Keratinocyte (primary cell): ENCODE measurements at regions not wholly inside any gene's neighbourhood (a gene's known extent, or its start where the extent isn't known, plus 50 kb on each side); places are given as distances from the start of the nearest gene placed in this dataset.

Experiments
- DNase-seq: peaks from one replicate; pipeline ENCODE4 v3.0.0-alpha.2; 2011; ENCODE audit warnings: low read depth, missing footprints, low spot score
- FAIRE-seq: peaks from 2 replicates; lab custom pipeline; 2011; peaks lifted over from hg19 to GRCh38; lab: Jason Lieb, UNC
- H2AFZ ChIP-seq: 2 replicates; pipeline ENCODE4 v1.6.0; 2012; ENCODE audit warnings: low read length, control low read depth, inconsistent platforms; ENCODE audit not compliant: control insufficient read depth
- H3K27ac ChIP-seq: 2 replicates; pipeline ENCODE4 v1.5.1; 2011; ENCODE audit warnings: low read length; ENCODE audit not compliant: control insufficient read depth, insufficient read depth
- H3K27me3 ChIP-seq: 3 replicates; pipeline ENCODE4 v1.6.0; 2011; ENCODE audit warnings: low read length; ENCODE audit not compliant: control insufficient read depth, insufficient read depth; ENCODE audit errors: extremely low read depth
- H3K36me3 ChIP-seq, 2 experiments: 2 replicates in 1 of 2; 3 replicates in 1 of 2; pipeline ENCODE4 v1.5.1; 2011; ENCODE audit warnings: low read length in 2 of 2, mild to moderate bottlenecking in 1 of 2; ENCODE audit not compliant: control insufficient read depth in 2 of 2, insufficient read depth in 2 of 2; ENCODE audit errors: extremely low read depth in 1 of 2
- H3K4me1 ChIP-seq: 3 replicates; pipeline ENCODE4 v1.5.1; 2011; ENCODE audit warnings: low read length; ENCODE audit not compliant: control insufficient read depth, insufficient read depth; ENCODE audit errors: extremely low read depth
- H3K4me2 ChIP-seq: 3 replicates; pipeline ENCODE4 v1.6.0; 2011; ENCODE audit warnings: low read depth, low read length; ENCODE audit not compliant: control insufficient read depth, insufficient read depth; ENCODE audit errors: extremely low read depth
- H3K4me3 ChIP-seq, 3 experiments: fragments of 200-600 bp in 1 of 3; sonication (generic) in 1 of 3; 2 replicates in 2 of 3; 3 replicates in 1 of 3; pipeline ENCODE4 v1.5.1; 2011 to 2016; ENCODE audit warnings: low read length in 3 of 3, mild to moderate bottlenecking in 3 of 3, control low read depth in 2 of 3, inconsistent platforms in 1 of 3, low read depth in 1 of 3, mixed read lengths in 1 of 3, mixed run types in 1 of 3, moderate library complexity in 1 of 3; ENCODE audit not compliant: control insufficient read depth in 2 of 3, insufficient read depth in 2 of 3; ENCODE audit errors: extremely low read depth in 1 of 3
- H3K79me2 ChIP-seq: 2 replicates; pipeline ENCODE4 v1.6.0; 2012; ENCODE audit warnings: low read length; ENCODE audit not compliant: control insufficient read depth, insufficient read depth
- H3K9ac ChIP-seq: 3 replicates; pipeline ENCODE4 v1.6.0; 2011; ENCODE audit warnings: low read length; ENCODE audit not compliant: control insufficient read depth, insufficient read depth; ENCODE audit errors: extremely low read depth
- H3K9me1 ChIP-seq: 3 replicates; pipeline ENCODE4 v1.6.0; 2011; ENCODE audit warnings: low read length; ENCODE audit not compliant: control insufficient read depth, insufficient read depth; ENCODE audit errors: extremely low read depth
- H3K9me3 ChIP-seq: 2 replicates; pipeline ENCODE4 v1.5.1; 2012; ENCODE audit warnings: low read depth, low read length; ENCODE audit not compliant: control insufficient read depth
- H4K20me1 ChIP-seq: 3 replicates; pipeline ENCODE4 v1.6.0; 2011; ENCODE audit warnings: low read length; ENCODE audit not compliant: control insufficient read depth, insufficient read depth; ENCODE audit errors: extremely low read depth
- EZH2 ChIP-seq: IDR thresholded peaks from one replicate; pipeline ENCODE4 v1.6.1; 2012; ENCODE audit warnings: inconsistent platforms, mild to moderate bottlenecking, low read length, moderate library complexity
- dilution Hi-C: fragments of 300-500 bp; cut with MboI; formaldehyde crosslinking; loops from one replicate; pipeline ENCODE4 v1.7.0; 2020; ENCODE audit warnings: low sequenced_read_pairs; ENCODE audit not compliant: extremely low pct_ligation_motif_present
- TF ChIP-seq, protein P1 (sequence below), 3 experiments: IDR thresholded peaks in 1 of 3; conservative IDR thresholded peaks in 1 of 3; optimal IDR thresholded peaks in 1 of 3; 2 replicates in 2 of 3; 3 replicates in 1 of 3; pipeline versions ENCODE3 to v1.5.1; 2011; ENCODE audit warnings: low read length in 3 of 3, mild to moderate bottlenecking in 3 of 3, moderate library complexity in 2 of 3, control low read depth in 1 of 3, inconsistent platforms in 1 of 3; ENCODE audit not compliant: insufficient read depth in 2 of 3; ENCODE audit errors: extremely low read depth in 1 of 3

- Histone ChIP-seq H4K20me1 (no peaks in the 10 kb centered on the region), H3K36me3 (no peaks in the 10 kb centered on the region), H2AFZ (no peak overlapping the region), H3K9me3 (no peaks in the 10 kb centered on the region), H3K27me3 (no peaks in the 10 kb centered on the region), H3K4me3 (no peak overlapping the region), H3K27ac (no peak overlapping the region), H3K79me2 (no peaks in the 10 kb centered on the region), H3K4me1 (peaks cover 14% of the 10 kb centered on the region), H3K4me2 (no peak overlapping the region), H3K9me1 (no peaks in the 10 kb centered on the region), H3K9ac (no peak overlapping the region)
- dilution Hi-C loops, result no loop called here
- DNase-seq (no peak), FAIRE-seq (no peak)
- no peak for TF ChIP-seq EZH2
- TF ChIP-seq, protein P1, sequence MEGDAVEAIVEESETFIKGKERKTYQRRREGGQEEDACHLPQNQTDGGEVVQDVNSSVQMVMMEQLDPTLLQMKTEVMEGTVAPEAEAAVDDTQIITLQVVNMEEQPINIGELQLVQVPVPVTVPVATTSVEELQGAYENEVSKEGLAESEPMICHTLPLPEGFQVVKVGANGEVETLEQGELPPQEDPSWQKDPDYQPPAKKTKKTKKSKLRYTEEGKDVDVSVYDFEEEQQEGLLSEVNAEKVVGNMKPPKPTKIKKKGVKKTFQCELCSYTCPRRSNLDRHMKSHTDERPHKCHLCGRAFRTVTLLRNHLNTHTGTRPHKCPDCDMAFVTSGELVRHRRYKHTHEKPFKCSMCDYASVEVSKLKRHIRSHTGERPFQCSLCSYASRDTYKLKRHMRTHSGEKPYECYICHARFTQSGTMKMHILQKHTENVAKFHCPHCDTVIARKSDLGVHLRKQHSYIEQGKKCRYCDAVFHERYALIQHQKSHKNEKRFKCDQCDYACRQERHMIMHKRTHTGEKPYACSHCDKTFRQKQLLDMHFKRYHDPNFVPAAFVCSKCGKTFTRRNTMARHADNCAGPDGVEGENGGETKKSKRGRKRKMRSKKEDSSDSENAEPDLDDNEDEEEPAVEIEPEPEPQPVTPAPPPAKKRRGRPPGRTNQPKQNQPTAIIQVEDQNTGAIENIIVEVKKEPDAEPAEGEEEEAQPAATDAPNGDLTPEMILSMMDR (optimal IDR thresholded peaks at IDR 0.05 in 1 of 3, IDR thresholded peaks at IDR 0.05 in 1 of 3, conservative IDR thresholded peaks at IDR 0.05 in 1 of 3; ENCODE audit: extremely low read depth in 1 of 3, insufficient read depth in 2 of 3, low read length in 3 of 3), result no peak
Measured at GRCh38 chr13:73299787-73300186, 241.0 kb downstream of the KLF5 start.

DNA sequence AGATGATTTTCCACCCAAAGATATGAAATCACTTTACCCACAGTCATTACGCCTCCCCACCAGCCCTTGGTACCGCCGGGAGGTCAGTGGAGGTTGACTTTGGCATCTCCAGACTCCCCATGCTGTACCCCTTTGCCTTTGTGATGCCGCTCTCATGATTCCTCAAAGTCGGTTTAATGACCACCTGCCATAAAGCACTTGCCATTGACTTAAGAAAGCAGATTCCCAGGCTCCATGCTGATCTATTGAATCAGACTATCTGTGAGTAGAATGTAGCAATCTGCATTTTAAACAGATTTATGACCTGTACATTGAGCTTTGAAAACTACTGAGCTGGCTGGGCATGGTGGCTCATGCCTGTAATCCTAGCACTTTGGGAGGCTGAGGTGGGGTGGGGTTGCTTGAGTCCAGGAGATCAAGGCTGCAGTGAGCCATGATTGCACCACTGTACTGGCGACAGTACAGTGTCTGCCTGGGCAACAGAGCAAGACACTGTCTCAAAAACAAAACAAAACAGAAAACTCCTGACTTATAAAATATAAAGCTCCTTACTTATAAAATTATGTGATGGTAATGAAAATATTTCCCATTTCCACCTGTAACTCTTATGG lies 235.2 kb downstream of the KLF5 start:
- dilution Hi-C loops, result no loop called here
- H3K4me3 ChIP-seq, result no peak overlapping the region
- FAIRE-seq (no peak), DNase-seq (no peak)
- no peaks in the 10 kb centered on the region for H3K9me3 ChIP-seq
- TF ChIP-seq EZH2, result no peak
- TF ChIP-seq, protein P1 (optimal IDR thresholded peaks at IDR 0.05 in 1 of 3, IDR thresholded peaks at IDR 0.05 in 1 of 3, conservative IDR thresholded peaks at IDR 0.05 in 1 of 3; ENCODE audit: extremely low read depth in 1 of 3, insufficient read depth in 2 of 3, low read length in 3 of 3), result no peak
- H3K27me3 ChIP-seq, result no peaks in the 10 kb centered on the region
- H3K9me1 ChIP-seq, result no peaks in the 10 kb centered on the region
- no peak overlapping the region for H3K9ac ChIP-seq
- H3K36me3 ChIP-seq, result no peaks in the 10 kb centered on the region
- H3K79me2 ChIP-seq, result no peaks in the 10 kb centered on the region
- no peak overlapping the region for H2AFZ ChIP-seq
- H3K27ac ChIP-seq, result no peak overlapping the region
- no peaks in the 10 kb centered on the region for H3K4me1 ChIP-seq
- H4K20me1 ChIP-seq, result no peaks in the 10 kb centered on the region
- H3K4me2 ChIP-seq, result no peak overlapping the region
